Amygdala (tissue), 56 donors: ENCODE measurements at regions not wholly inside any gene's neighbourhood (a gene's known extent, or its start where the extent isn't known, plus 50 kb on each side); places are given as distances from the start of the nearest gene placed in this dataset.

Source experiments
- DNase-seq, 56 donors: peaks; one replicate each; lab custom pipeline; 2025; lab: John Stamatoyannopoulos, UW

- DNase-seq, result no peak
Measured at GRCh38 chr12:127268706-127269425, 998.1 kb upstream of the TMEM132C start.

- DNase-seq, result no peak
Measured at GRCh38 chr12:127270193-127270592, 996.8 kb upstream of the TMEM132C start.

GRCh38 chr12:127271776-127272175 is 995.2 kb upstream of the TMEM132C start:
- no peak for DNase-seq

GRCh38 chr12:127272864-127273263 is 994.1 kb upstream of the TMEM132C start:
- DNase-seq, result no peak

GRCh38 chr12:127273626-127274025 is 993.3 kb upstream of the TMEM132C start:
- no peak for DNase-seq

- no peak for DNase-seq
Measured at GRCh38 chr12:127275416-127275815, 991.6 kb upstream of the TMEM132C start.

GRCh38 chr12:127277882-127278281 is 989.1 kb upstream of the TMEM132C start:
- no peak for DNase-seq

- DNase-seq, result no peak
Measured at GRCh38 chr12:127278351-127278750, 988.6 kb upstream of the TMEM132C start.

- peak in 17 of 56 donors; percentile 2 to 61 (median 10) for DNase-seq
Measured at GRCh38 chr12:127280393-127281275, 986.3 kb upstream of the TMEM132C start.

GRCh38 chr12:127282786-127283565 is 984.0 kb upstream of the TMEM132C start:
- DNase-seq, result no peak

- DNase-seq, result no peak
Measured at GRCh38 chr12:127284021-127284420, 982.9 kb upstream of the TMEM132C start.

- DNase-seq, result no peak
Measured at GRCh38 chr12:127284870-127285431, 982.0 kb upstream of the TMEM132C start.

GRCh38 chr12:127286281-127286680 is 980.7 kb upstream of the TMEM132C start:
- DNase-seq, result no peak

GRCh38 chr12:127287256-127287655 is 979.7 kb upstream of the TMEM132C start:
- DNase-seq, result no peak

- DNase-seq, result no peak
Measured at GRCh38 chr12:127290251-127290650, 976.7 kb upstream of the TMEM132C start.

- DNase-seq, result no peak
Measured at GRCh38 chr12:127292736-127293135, 974.2 kb upstream of the TMEM132C start.

GRCh38 chr12:127293507-127294310 is 973.3 kb upstream of the TMEM132C start:
- DNase-seq, result peak in 25 of 56 donors; percentile 1 to 58 (median 14)

- DNase-seq, result no peak
Measured at GRCh38 chr12:127294651-127295210, 972.2 kb upstream of the TMEM132C start.

GRCh38 chr12:127295630-127296029 is 971.3 kb upstream of the TMEM132C start:
- DNase-seq, result no peak
